ENCODE measurements at regions not wholly inside any gene's neighbourhood (a gene's known extent, or its start where the extent isn't known, plus 50 kb on each side); places are given as distances from the start of the nearest gene placed in this dataset.

- Mint-ChIP-seq H3K4me1 (no peaks in the 10 kb centered on the region), H3K4me3 (no peak overlapping the region), H3K27me3 (peaks cover 8% of the 10 kb centered on the region), H3K27ac (no peak overlapping the region), H3K36me3 (no peaks in the 10 kb centered on the region), H3K9me3 (peaks cover 0 to 3% (median 1%) of the 10 kb centered on the region in 3 donors)
Measured at GRCh38 chr11:134670247-134670782, 258.3 kb upstream of the B3GAT1 start.

- Mint-ChIP-seq H3K27ac (no peak overlapping the region), H3K27me3 (peaks cover 8% of the 10 kb centered on the region), H3K36me3 (no peaks in the 10 kb centered on the region), H3K4me1 (no peaks in the 10 kb centered on the region), H3K9me3 (peaks cover 0 to 3% (median 1%) of the 10 kb centered on the region in 3 donors), H3K4me3 (no peak overlapping the region)
Measured at GRCh38 chr11:134669796-134670195, 257.8 kb upstream of the B3GAT1 start.

GRCh38 chr11:134668796-134669195 is 256.8 kb upstream of the B3GAT1 start:
- Mint-ChIP-seq H3K9me3 (peaks cover 0 to 3% (median 1%) of the 10 kb centered on the region in 3 donors), H3K4me3 (no peak overlapping the region), H3K36me3 (no peaks in the 10 kb centered on the region)

GRCh38 chr11:134668076-134668475 is 256.0 kb upstream of the B3GAT1 start:
- peaks cover 0 to 3% (median 0%) of the 10 kb centered on the region in 3 donors for H3K9me3 Mint-ChIP-seq
- H3K4me3 Mint-ChIP-seq: no peak overlapping the region
- H3K27me3 Mint-ChIP-seq: peaks cover 10% of the 10 kb centered on the region
- H3K36me3 Mint-ChIP-seq: no peaks in the 10 kb centered on the region
- no peaks in the 10 kb centered on the region for H3K4me1 Mint-ChIP-seq
- H3K27ac Mint-ChIP-seq: no peak overlapping the region

More at GRCh38 chr11:134668796-134669195, 256.8 kb upstream of the B3GAT1 start:
- Mint-ChIP-seq H3K27ac (no peak overlapping the region), H3K4me1 (no peaks in the 10 kb centered on the region), H3K27me3 (peaks cover 10% of the 10 kb centered on the region)

- Mint-ChIP-seq H3K4me3 (no peak overlapping the region), H3K27me3 (peaks cover 10% of the 10 kb centered on the region), H3K4me1 (no peaks in the 10 kb centered on the region), H3K36me3 (no peaks in the 10 kb centered on the region), H3K27ac (no peak overlapping the region), H3K9me3 (peaks cover 0 to 3% (median 0%) of the 10 kb centered on the region in 3 donors)
Measured at GRCh38 chr11:134667505-134667904, 255.5 kb upstream of the B3GAT1 start.

- peaks cover 0 to 3% (median 0%) of the 10 kb centered on the region in 3 donors for H3K9me3 Mint-ChIP-seq
- H3K27me3 Mint-ChIP-seq: peaks cover 10% of the 10 kb centered on the region
Measured at GRCh38 chr11:134667175-134667500, 255.1 kb upstream of the B3GAT1 start.

GRCh38 chr11:134666273-134667174 is 254.5 kb upstream of the B3GAT1 start:
- Mint-ChIP-seq H3K36me3 (no peaks in the 10 kb centered on the region), H3K27ac (no peak overlapping the region), H3K27me3 (peaks cover 10% of the 10 kb centered on the region), H3K4me3 (no peak overlapping the region), H3K4me1 (no peaks in the 10 kb centered on the region), H3K9me3 (peaks cover 0 to 3% (median 0%) of the 10 kb centered on the region in 3 donors)

More at GRCh38 chr11:134667175-134667500, 255.1 kb upstream of the B3GAT1 start:
- Mint-ChIP-seq H3K36me3 (no peaks in the 10 kb centered on the region), H3K27ac (no peak overlapping the region), H3K4me1 (no peaks in the 10 kb centered on the region), H3K4me3 (no peak overlapping the region)

- Mint-ChIP-seq H3K4me1 (no peaks in the 10 kb centered on the region), H3K27ac (no peak overlapping the region), H3K27me3 (peaks cover 9% of the 10 kb centered on the region), H3K9me3 (peaks cover 0 to 3% (median 2%) of the 10 kb centered on the region in 3 donors), H3K4me3 (no peak overlapping the region), H3K36me3 (no peaks in the 10 kb centered on the region)
Measured at GRCh38 chr11:134665571-134666270, 253.7 kb upstream of the B3GAT1 start.

- no peak overlapping the region for H3K27ac Mint-ChIP-seq
- H3K36me3 Mint-ChIP-seq: no peaks in the 10 kb centered on the region
- H3K4me3 Mint-ChIP-seq: no peak overlapping the region
- no peaks in the 10 kb centered on the region for H3K4me1 Mint-ChIP-seq
- H3K27me3 Mint-ChIP-seq: peaks cover 7% of the 10 kb centered on the region
- H3K9me3 Mint-ChIP-seq: peaks cover 2 to 5% (median 2%) of the 10 kb centered on the region in 3 donors
Measured at GRCh38 chr11:134665188-134665535, 253.1 kb upstream of the B3GAT1 start.

GRCh38 chr11:134664447-134665187 is 252.6 kb upstream of the B3GAT1 start:
- no peaks in the 10 kb centered on the region for H3K36me3 Mint-ChIP-seq
- no peak overlapping the region for H3K27ac Mint-ChIP-seq
- H3K27me3 Mint-ChIP-seq: peaks cover 6% of the 10 kb centered on the region
- H3K4me3 Mint-ChIP-seq: no peak overlapping the region
- peaks cover 2 to 5% (median 5%) of the 10 kb centered on the region in 3 donors for H3K9me3 Mint-ChIP-seq
- no peaks in the 10 kb centered on the region for H3K4me1 Mint-ChIP-seq

- Mint-ChIP-seq H3K36me3 (no peaks in the 10 kb centered on the region), H3K27ac (no peak overlapping the region), H3K27me3 (peaks cover 6% of the 10 kb centered on the region), H3K9me3 (peaks cover 2 to 5% (median 5%) of the 10 kb centered on the region in 3 donors), H3K4me3 (no peak overlapping the region), H3K4me1 (no peaks in the 10 kb centered on the region)
Measured at GRCh38 chr11:134663506-134664313, 251.7 kb upstream of the B3GAT1 start.

- no peak overlapping the region for H3K27ac Mint-ChIP-seq
- no peaks in the 10 kb centered on the region for H3K4me1 Mint-ChIP-seq
- peaks cover 2 to 5% (median 3%) of the 10 kb centered on the region in 3 donors for H3K9me3 Mint-ChIP-seq
- H3K27me3 Mint-ChIP-seq: peaks cover 6% of the 10 kb centered on the region
- H3K36me3 Mint-ChIP-seq: no peaks in the 10 kb centered on the region
- H3K4me3 Mint-ChIP-seq: no peak overlapping the region
Measured at GRCh38 chr11:134662629-134663360, 250.8 kb upstream of the B3GAT1 start.

GRCh38 chr11:134661660-134662059 is 249.6 kb upstream of the B3GAT1 start:
- no peaks in the 10 kb centered on the region for H3K4me1 Mint-ChIP-seq
- H3K27me3 Mint-ChIP-seq: peaks cover 6% of the 10 kb centered on the region
- peaks cover 2 to 5% (median 3%) of the 10 kb centered on the region in 3 donors for H3K9me3 Mint-ChIP-seq
- H3K27ac Mint-ChIP-seq: no peak overlapping the region
- no peaks in the 10 kb centered on the region for H3K36me3 Mint-ChIP-seq
- H3K4me3 Mint-ChIP-seq: no peak overlapping the region

GRCh38 chr11:134660416-134660815 is 248.4 kb upstream of the B3GAT1 start:
- peaks cover 6% of the 10 kb centered on the region for H3K27me3 Mint-ChIP-seq
- peaks cover 2 to 5% (median 5%) of the 10 kb centered on the region in 3 donors for H3K9me3 Mint-ChIP-seq
- no peak overlapping the region for H3K4me3 Mint-ChIP-seq
- H3K36me3 Mint-ChIP-seq: no peaks in the 10 kb centered on the region
- H3K27ac Mint-ChIP-seq: no peak overlapping the region
- no peaks in the 10 kb centered on the region for H3K4me1 Mint-ChIP-seq

Measured in IgD-negative memory B cell (primary cell).